DMS 273 treated with DMSO at 0.1 percent for 48 hours (cell line): ENCODE measurements at regions not wholly inside any gene's neighbourhood (a gene's known extent, or its start where the extent isn't known, plus 50 kb on each side); places are given as distances from the start of the nearest gene placed in this dataset.
"Not testable (repeated sequence)": the region's sequence is repeated elsewhere in the genome, so short reads cannot be mapped to it uniquely, and the experiment has no call there.

Source experiments
- DNase-seq: peaks from one replicate; lab custom pipeline; 2025; lab: John Stamatoyannopoulos, UW

GRCh38 chr20:26373066-26373465 lies 676.4 kb upstream of the ZNF337 start:
- DNase-seq = not testable (repeated sequence)

- no peak for DNase-seq
These were observed 657.9 kb upstream of the ZNF337 start for GRCh38 chr20:26354511-26354910.

GRCh38 chr20:26347396-26347795 lies 650.7 kb upstream of the ZNF337 start:
- no peak for DNase-seq

GRCh38 chr20:26340460-26341065 lies 643.9 kb upstream of the ZNF337 start:
- DNase-seq = not testable (repeated sequence)

- DNase-seq = no peak
These were observed 627.5 kb upstream of the ZNF337 start for GRCh38 chr20:26324177-26324576.

GRCh38 chr20:26315054-26315453 lies 618.4 kb upstream of the ZNF337 start:
- DNase-seq = no peak

GRCh38 chr20:26309720-26310119 lies 613.1 kb upstream of the ZNF337 start:
- not testable (repeated sequence) for DNase-seq

- DNase-seq = no peak
These were observed 612.3 kb upstream of the ZNF337 start for GRCh38 chr20:26308961-26309360.

- no peak for DNase-seq
These were observed 598.4 kb upstream of the ZNF337 start for GRCh38 chr20:26295006-26295405.

- not testable (repeated sequence) for DNase-seq
These were observed 591.9 kb upstream of the ZNF337 start for GRCh38 chr20:26288379-26289061.

GRCh38 chr20:26279238-26279637 lies 582.6 kb upstream of the ZNF337 start:
- no peak for DNase-seq

- DNase-seq = no peak
These were observed 580.7 kb upstream of the ZNF337 start for GRCh38 chr20:26277339-26277738.

- peak; percentile 0 for DNase-seq
These were observed 580.0 kb upstream of the ZNF337 start for GRCh38 chr20:26276554-26277210.

GRCh38 chr20:26268762-26269161 lies 572.1 kb upstream of the ZNF337 start:
- DNase-seq = not testable (repeated sequence)

- DNase-seq = not testable (repeated sequence)
These were observed 564.3 kb upstream of the ZNF337 start for GRCh38 chr20:26260925-26261324.

GRCh38 chr20:26252311-26252975 lies 555.8 kb upstream of the ZNF337 start:
- not testable (repeated sequence) for DNase-seq

GRCh38 chr20:26251376-26251775 lies 554.7 kb upstream of the ZNF337 start:
- DNase-seq = not testable (repeated sequence)

GRCh38 chr20:26250249-26251114 lies 553.8 kb upstream of the ZNF337 start:
- DNase-seq = not testable (repeated sequence)

- no peak for DNase-seq
These were observed 547.1 kb upstream of the ZNF337 start for GRCh38 chr20:26243731-26244130.

- DNase-seq = not testable (repeated sequence)
These were observed 524.0 kb upstream of the ZNF337 start for GRCh38 chr20:26220609-26221008.

GRCh38 chr20:26219546-26219945 lies 522.9 kb upstream of the ZNF337 start:
- DNase-seq = not testable (repeated sequence)

GRCh38 chr20:26218301-26218700 lies 521.6 kb upstream of the ZNF337 start:
- DNase-seq = no peak
